ENCODE measurements at regions not wholly inside any gene's neighbourhood (a gene's known extent, or its start where the extent isn't known, plus 50 kb on each side); places are given as distances from the start of the nearest gene placed in this dataset.

DNA sequence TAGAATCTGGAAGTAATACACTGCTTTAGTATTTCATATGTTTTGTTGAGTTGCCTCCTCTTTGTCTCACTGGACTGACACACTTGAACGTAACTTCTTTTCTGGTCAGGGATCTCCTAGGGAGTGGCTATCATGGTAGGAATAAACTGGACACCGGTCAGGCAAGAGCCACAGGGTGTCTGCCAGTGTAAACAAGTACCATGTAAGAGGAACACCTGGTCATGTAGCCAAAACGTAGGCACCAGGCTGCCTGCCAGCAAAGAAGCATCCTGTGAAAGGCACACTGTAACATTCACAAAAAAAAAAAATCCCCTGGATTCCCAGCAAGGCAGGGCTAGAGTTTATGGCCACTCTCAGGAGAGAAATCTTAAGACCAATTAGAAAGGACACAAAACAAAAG lies 372.8 kb upstream of the RND3 start:
- TF ChIP-seq TAF1 (IDR thresholded peaks at IDR 0.05; ENCODE audit: low read depth) (no peak), MAX (IDR thresholded peaks at IDR 0.05) (no peak), NFIC (IDR thresholded peaks at IDR 0.05) (no peak), TCF12 (IDR thresholded peaks at IDR 0.05; ENCODE audit: low read depth) (no peak), YY1 (IDR thresholded peaks at IDR 0.05; ENCODE audit: low read depth) (no peak), EP300 (IDR thresholded peaks at IDR 0.05; ENCODE audit: borderline replicate concordance) (no peak)
- TF ChIP-seq, protein P1, sequence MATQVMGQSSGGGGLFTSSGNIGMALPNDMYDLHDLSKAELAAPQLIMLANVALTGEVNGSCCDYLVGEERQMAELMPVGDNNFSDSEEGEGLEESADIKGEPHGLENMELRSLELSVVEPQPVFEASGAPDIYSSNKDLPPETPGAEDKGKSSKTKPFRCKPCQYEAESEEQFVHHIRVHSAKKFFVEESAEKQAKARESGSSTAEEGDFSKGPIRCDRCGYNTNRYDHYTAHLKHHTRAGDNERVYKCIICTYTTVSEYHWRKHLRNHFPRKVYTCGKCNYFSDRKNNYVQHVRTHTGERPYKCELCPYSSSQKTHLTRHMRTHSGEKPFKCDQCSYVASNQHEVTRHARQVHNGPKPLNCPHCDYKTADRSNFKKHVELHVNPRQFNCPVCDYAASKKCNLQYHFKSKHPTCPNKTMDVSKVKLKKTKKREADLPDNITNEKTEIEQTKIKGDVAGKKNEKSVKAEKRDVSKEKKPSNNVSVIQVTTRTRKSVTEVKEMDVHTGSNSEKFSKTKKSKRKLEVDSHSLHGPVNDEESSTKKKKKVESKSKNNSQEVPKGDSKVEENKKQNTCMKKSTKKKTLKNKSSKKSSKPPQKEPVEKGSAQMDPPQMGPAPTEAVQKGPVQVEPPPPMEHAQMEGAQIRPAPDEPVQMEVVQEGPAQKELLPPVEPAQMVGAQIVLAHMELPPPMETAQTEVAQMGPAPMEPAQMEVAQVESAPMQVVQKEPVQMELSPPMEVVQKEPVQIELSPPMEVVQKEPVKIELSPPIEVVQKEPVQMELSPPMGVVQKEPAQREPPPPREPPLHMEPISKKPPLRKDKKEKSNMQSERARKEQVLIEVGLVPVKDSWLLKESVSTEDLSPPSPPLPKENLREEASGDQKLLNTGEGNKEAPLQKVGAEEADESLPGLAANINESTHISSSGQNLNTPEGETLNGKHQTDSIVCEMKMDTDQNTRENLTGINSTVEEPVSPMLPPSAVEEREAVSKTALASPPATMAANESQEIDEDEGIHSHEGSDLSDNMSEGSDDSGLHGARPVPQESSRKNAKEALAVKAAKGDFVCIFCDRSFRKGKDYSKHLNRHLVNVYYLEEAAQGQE (IDR thresholded peaks at IDR 0.05; ENCODE audit: low read depth): no peak
